ENCODE measurements at regions not wholly inside any gene's neighbourhood (a gene's known extent, or its start where the extent isn't known, plus 50 kb on each side); places are given as distances from the start of the nearest gene placed in this dataset.
"Not testable (repeated sequence)": the region's sequence is repeated elsewhere in the genome, so short reads cannot be mapped to it uniquely, and the experiment has no call there.

GRCh38 chrX:39779952-39780783 lies 317.6 kb downstream of the BCOR start:
- no peak for FAIRE-seq

GRCh38 chrX:39782276-39782675 lies 315.5 kb downstream of the BCOR start:
- FAIRE-seq, result no peak

- FAIRE-seq, result no peak
Observed at GRCh38 chrX:39787999-39788398, 309.8 kb downstream of the BCOR start.

GRCh38 chrX:39788521-39788920 lies 309.2 kb downstream of the BCOR start:
- no peak for FAIRE-seq

GRCh38 chrX:39791691-39792090 lies 306.1 kb downstream of the BCOR start:
- FAIRE-seq, result no peak

- no peak for FAIRE-seq
Observed at GRCh38 chrX:39795605-39796004, 302.2 kb downstream of the BCOR start.

- FAIRE-seq, result no peak
Observed at GRCh38 chrX:39796856-39797255, 300.9 kb downstream of the BCOR start.

- not testable (repeated sequence) for FAIRE-seq
Observed at GRCh38 chrX:39798488-39798887, 299.3 kb downstream of the BCOR start.

- FAIRE-seq, result no peak
Observed at GRCh38 chrX:39802354-39802753, 295.4 kb downstream of the BCOR start.

- no peak for FAIRE-seq
Observed at GRCh38 chrX:39802908-39803307, 294.9 kb downstream of the BCOR start.

GRCh38 chrX:39805022-39805421 lies 292.7 kb downstream of the BCOR start:
- no peak for FAIRE-seq

GRCh38 chrX:39805825-39806224 lies 291.9 kb downstream of the BCOR start:
- no peak for FAIRE-seq

- FAIRE-seq, result no peak
Observed at GRCh38 chrX:39808471-39808917, 289.3 kb downstream of the BCOR start.

- FAIRE-seq, result no peak
Observed at GRCh38 chrX:39809331-39809730, 288.4 kb downstream of the BCOR start.

GRCh38 chrX:39810901-39811300 lies 286.9 kb downstream of the BCOR start:
- no peak for FAIRE-seq

GRCh38 chrX:39811376-39811775 lies 286.4 kb downstream of the BCOR start:
- FAIRE-seq, result no peak

GRCh38 chrX:39813631-39814277 lies 284.0 kb downstream of the BCOR start:
- no peak for FAIRE-seq

- FAIRE-seq, result peak; percentile 78
Observed at GRCh38 chrX:39814391-39814790, 283.4 kb downstream of the BCOR start.

- FAIRE-seq, result no peak
Observed at GRCh38 chrX:39815631-39816030, 282.1 kb downstream of the BCOR start.

GRCh38 chrX:39816871-39817731 lies 280.7 kb downstream of the BCOR start:
- FAIRE-seq, result no peak

- FAIRE-seq, result no peak
Observed at GRCh38 chrX:39817754-39818470, 279.8 kb downstream of the BCOR start.

- FAIRE-seq, result no peak
Observed at GRCh38 chrX:39818750-39819149, 279.0 kb downstream of the BCOR start.

Measured in A204.1 (cell line).